Stomach (tissue), 4 donors: ENCODE measurements at regions not wholly inside any gene's neighbourhood (a gene's known extent, or its start where the extent isn't known, plus 50 kb on each side); places are given as distances from the start of the nearest gene placed in this dataset.

ENCODE experiments used
- EP300 ChIP-seq: sonication (generic); formaldehyde crosslinking; IDR thresholded peaks from one replicate; pipeline ENCODE4 v1.6.1; 2017; ENCODE audit warnings: antibody characterized with exemption
- POLR2A ChIP-seq, 4 donors: fragments of 450-650 bp; IDR thresholded peaks; one replicate each; pipeline ENCODE4 v1.6.1; 2016; ENCODE audit warnings: antibody characterized with exemption in 4 of 4, control low read depth in 2 of 4, mild to moderate bottlenecking in 1 of 4, moderate library complexity in 1 of 4

DNA sequence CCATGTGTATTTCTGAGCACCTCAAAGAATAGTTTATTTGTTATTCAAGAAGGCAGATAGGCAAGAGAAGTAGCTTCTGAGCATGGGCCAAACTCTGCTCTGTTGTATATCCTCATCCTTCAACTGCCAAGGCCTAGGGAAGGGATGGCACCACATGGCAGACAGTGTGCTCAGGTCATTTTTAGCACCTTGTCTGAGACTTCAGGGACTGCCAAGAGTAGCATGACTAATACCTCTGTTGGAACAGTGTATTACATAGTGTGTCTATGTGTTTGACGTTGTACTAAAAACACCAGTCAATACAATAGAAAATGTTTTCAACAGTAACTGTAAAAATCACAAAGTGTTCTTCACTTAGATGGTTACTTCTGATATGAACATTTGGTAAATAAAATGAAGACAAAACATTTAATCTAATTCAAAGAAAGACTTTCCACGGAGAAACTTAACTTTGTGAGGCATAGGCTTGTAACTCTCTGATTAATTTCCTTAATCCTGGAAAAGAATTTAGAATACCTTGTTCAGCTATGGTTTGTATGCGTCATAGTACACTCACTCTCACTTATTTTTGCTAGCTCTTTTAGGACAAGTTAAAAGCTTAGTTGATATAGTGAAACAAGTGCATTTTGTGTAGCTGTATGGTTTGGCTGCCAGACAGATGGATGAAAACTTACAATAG is 318.4 kb upstream of the RIOK2 start:
- TF ChIP-seq EP300: no peak
- no peak for TF ChIP-seq POLR2A (IDR thresholded peaks at IDR 0.05)
